ENCODE measurements at regions not wholly inside any gene's neighbourhood (a gene's known extent, or its start where the extent isn't known, plus 50 kb on each side); places are given as distances from the start of the nearest gene placed in this dataset.

DNA sequence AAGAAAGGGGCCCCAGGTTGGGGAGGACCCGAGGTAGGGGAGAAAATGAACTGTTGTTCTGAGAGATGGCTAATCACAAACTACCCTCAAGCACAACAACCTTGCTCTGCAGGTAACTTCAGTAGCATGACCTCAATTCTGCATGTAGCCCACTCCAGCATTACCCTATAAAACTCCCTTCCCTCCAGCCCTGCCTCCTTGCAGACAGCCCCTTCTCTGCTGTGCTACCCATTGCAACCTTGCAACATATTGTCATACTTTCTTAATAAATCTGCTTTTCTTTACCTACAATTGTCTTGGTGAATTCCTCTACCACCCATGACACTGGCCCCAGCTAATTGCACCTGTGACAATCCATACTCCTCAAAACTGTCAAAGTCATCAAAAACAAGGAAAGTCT is 428.9 kb downstream of the MATN1 start:
- intact Hi-C loops (cut with micrococcal nuclease; ENCODE audit: unreplicated experiment) (no loop called here), in situ Hi-C loops (cut with MboI) (no loop called here)
- no TSS peak for BruUV-seq (replicated peaks)
- TF ChIP-seq, protein P1, sequence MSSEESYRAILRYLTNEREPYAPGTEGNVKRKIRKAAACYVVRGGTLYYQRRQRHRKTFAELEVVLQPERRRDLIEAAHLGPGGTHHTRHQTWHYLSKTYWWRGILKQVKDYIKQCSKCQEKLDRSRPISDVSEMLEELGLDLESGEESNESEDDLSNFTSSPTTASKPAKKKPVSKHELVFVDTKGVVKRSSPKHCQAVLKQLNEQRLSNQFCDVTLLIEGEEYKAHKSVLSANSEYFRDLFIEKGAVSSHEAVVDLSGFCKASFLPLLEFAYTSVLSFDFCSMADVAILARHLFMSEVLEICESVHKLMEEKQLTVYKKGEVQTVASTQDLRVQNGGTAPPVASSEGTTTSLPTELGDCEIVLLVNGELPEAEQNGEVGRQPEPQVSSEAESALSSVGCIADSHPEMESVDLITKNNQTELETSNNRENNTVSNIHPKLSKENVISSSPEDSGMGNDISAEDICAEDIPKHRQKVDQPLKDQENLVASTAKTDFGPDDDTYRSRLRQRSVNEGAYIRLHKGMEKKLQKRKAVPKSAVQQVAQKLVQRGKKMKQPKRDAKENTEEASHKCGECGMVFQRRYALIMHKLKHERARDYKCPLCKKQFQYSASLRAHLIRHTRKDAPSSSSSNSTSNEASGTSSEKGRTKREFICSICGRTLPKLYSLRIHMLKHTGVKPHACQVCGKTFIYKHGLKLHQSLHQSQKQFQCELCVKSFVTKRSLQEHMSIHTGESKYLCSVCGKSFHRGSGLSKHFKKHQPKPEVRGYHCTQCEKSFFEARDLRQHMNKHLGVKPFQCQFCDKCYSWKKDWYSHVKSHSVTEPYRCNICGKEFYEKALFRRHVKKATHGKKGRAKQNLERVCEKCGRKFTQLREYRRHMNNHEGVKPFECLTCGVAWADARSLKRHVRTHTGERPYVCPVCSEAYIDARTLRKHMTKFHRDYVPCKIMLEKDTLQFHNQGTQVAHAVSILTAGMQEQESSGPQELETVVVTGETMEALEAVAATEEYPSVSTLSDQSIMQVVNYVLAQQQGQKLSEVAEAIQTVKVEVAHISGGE (CRISPR knock-in tag; IDR thresholded peaks at IDR 0.05), result no peak
- TF ChIP-seq ASH2L (IDR thresholded peaks at IDR 0.05; ENCODE audit: borderline replicate concordance, low read depth) (no peak), ZNF24 (IDR thresholded peaks at IDR 0.05) (no peak), WRNIP1 (IDR thresholded peaks at IDR 0.05; ENCODE audit: borderline replicate concordance, low read depth, low read length) (no peak), RCOR1 (conservative IDR thresholded peaks at IDR 0.05; ENCODE audit: low read depth, low read length) (no peak), SREBF2 (IDR thresholded peaks at IDR 0.05; ENCODE audit: low read length) (no peak), CBX5 (IDR thresholded peaks at IDR 0.05; ENCODE audit: low read depth) (no peak)
- no peaks in the 10 kb centered on the region for H4K20me1 ChIP-seq (ENCODE audit: control insufficient read depth, insufficient read depth)
- no peaks in the 10 kb centered on the region for H3K79me2 ChIP-seq (ENCODE audit: control insufficient read depth, insufficient read depth, low read length)
- DNase-seq (ENCODE audit: low read depth, low spot score) (no peak), FAIRE-seq (no peak), ATAC-seq (no peak)
- H3K4me2 ChIP-seq (ENCODE audit: control insufficient read depth, insufficient read depth), result no peak overlapping the region
- 0% methylated on average over 1 of the region's 1 CpG for WGBS (ENCODE audit: insufficient coverage, insufficient replicate concordance, low lambda C conversion rate, missing lambda C conversion rate)
- H3K27me3 ChIP-seq (replicated peaks in 1 of 2; ENCODE audit: control insufficient read depth in 2 of 2, insufficient read depth in 2 of 2, low read length in 1 of 2), result no peaks in the 10 kb centered on the region
- H2AFZ ChIP-seq (ENCODE audit: control insufficient read depth, low read depth, low read length), result no peak overlapping the region
- ChIA-PET POLR2A (no interaction called here), SMC1A (ENCODE audit: uncharacterized antibody, unreplicated experiment) (no interaction called here), RAD21 (ENCODE audit: unreplicated experiment) (no interaction called here), CTCF (no interaction called here)
- no peaks in the 10 kb centered on the region for H3K9me3 ChIP-seq (replicated peaks; ENCODE audit: control insufficient read depth, insufficient read depth, low read length)
- no peak overlapping the region for H3K9ac ChIP-seq (ENCODE audit: control insufficient read depth, insufficient read depth, low read length)
- no peak overlapping the region for H3K4me3 ChIP-seq
- H3K4me1 ChIP-seq (ENCODE audit: control insufficient read depth, insufficient read depth, low read length), result no peaks in the 10 kb centered on the region
- H3K36me3 ChIP-seq (ENCODE audit: control insufficient read depth in 2 of 2, insufficient read depth in 2 of 2, low read length in 1 of 2), result no peaks in the 10 kb centered on the region
- H3K27ac ChIP-seq (ENCODE audit: control insufficient read depth, insufficient read depth), result no peak overlapping the region
